ENCODE measurements at regions not wholly inside any gene's neighbourhood (a gene's known extent, or its start where the extent isn't known, plus 50 kb on each side); places are given as distances from the start of the nearest gene placed in this dataset.

DNA sequence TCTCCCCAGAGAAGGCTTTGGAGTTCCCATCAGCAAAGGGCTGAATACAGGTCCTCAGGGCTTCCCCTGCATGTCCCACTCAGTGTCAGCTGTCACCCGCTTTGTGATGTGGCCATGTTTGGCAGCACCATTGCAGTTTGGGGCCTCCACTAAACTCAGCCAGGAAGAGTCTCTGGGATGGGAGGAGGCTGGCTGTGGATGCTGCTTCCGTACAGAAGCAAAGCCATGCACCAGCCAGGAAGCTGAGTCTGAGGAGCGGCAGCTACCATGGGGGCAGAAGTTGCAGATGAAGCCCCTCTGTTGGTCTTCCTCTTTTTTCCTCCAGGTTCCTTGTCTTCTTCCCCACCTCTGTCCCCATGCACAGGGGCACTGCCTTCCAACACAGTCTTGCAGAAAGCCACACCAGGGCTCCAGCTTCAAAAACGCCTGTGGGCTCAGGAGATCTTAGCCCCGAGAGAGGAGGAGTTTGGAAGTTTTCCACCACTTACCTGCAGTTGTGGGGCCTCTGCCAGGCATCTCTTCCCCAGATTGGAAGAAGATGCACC lies 416.8 kb downstream of the NPHP4 start:
- WGBS, 5 donors = 77 to 86% (median 84%) methylated on average over 5 of the region's 5 CpGs
- Histone ChIP-seq H3K9me3 (peaks cover 0 to 6% (median 0%) of the 10 kb centered on the region in 4 donors), H3K4me3 (no peak overlapping the region), H3K36me3 (no peaks in the 10 kb centered on the region), H3K27me3 (peaks cover 0 to 9% (median 0%) of the 10 kb centered on the region in 3 donors), H3K4me1 (no peaks in the 10 kb centered on the region), H3K27ac (no peak overlapping the region)
- intact Hi-C loops (cut with DNase I; ENCODE audit: low total_unique reads) = no loop called here
- TF ChIP-seq POLR2AphosphoS5 (IDR thresholded peaks at IDR 0.05) (no peak), POLR2A (IDR thresholded peaks at IDR 0.05) (no peak), EP300 (IDR thresholded peaks at IDR 0.05) (no peak)
- DNase-seq = peak in 1 of 2 donors; percentile 7

DNA sequence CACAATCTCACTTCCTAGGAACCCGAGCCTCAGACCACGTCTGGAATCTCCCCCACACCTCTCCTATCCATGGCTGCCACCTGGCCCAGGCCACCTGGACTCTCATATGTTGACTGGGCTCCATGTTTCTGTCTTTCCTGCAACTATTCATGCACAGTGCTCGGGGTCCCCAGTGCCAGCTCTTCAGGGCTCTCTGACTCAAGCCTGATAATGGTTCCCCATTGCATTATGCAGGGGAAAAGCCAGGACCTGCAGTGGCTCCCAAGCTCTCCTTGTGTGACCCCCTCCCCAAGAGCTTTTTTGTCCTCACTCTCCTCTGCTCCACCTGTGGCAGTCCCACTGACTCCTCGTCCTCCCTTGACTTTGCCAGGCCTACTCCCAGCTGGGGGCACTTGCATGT lies 417.6 kb downstream of the NPHP4 start:
- Histone ChIP-seq H3K4me3 (no peak overlapping the region), H3K27me3 (peaks cover 0 to 9% (median 0%) of the 10 kb centered on the region in 3 donors), H3K4me1 (no peaks in the 10 kb centered on the region), H3K36me3 (no peaks in the 10 kb centered on the region), H3K9me3 (peaks cover 0 to 9% (median 1%) of the 10 kb centered on the region in 4 donors), H3K27ac (no peak overlapping the region)
- intact Hi-C loops (cut with DNase I; ENCODE audit: low total_unique reads) = no loop called here
- TF ChIP-seq EP300 (IDR thresholded peaks at IDR 0.05) (no peak), POLR2AphosphoS5 (IDR thresholded peaks at IDR 0.05) (no peak), POLR2A (IDR thresholded peaks at IDR 0.05) (no peak)
- TF ChIP-seq, protein P1, sequence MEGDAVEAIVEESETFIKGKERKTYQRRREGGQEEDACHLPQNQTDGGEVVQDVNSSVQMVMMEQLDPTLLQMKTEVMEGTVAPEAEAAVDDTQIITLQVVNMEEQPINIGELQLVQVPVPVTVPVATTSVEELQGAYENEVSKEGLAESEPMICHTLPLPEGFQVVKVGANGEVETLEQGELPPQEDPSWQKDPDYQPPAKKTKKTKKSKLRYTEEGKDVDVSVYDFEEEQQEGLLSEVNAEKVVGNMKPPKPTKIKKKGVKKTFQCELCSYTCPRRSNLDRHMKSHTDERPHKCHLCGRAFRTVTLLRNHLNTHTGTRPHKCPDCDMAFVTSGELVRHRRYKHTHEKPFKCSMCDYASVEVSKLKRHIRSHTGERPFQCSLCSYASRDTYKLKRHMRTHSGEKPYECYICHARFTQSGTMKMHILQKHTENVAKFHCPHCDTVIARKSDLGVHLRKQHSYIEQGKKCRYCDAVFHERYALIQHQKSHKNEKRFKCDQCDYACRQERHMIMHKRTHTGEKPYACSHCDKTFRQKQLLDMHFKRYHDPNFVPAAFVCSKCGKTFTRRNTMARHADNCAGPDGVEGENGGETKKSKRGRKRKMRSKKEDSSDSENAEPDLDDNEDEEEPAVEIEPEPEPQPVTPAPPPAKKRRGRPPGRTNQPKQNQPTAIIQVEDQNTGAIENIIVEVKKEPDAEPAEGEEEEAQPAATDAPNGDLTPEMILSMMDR (IDR thresholded peaks at IDR 0.05) = no peak
- peak in 1 of 2 donors; percentile 16 for DNase-seq
- 31 to 45% (median 43%) methylated on average over 4 of the region's 4 CpGs for WGBS, 5 donors

DNA sequence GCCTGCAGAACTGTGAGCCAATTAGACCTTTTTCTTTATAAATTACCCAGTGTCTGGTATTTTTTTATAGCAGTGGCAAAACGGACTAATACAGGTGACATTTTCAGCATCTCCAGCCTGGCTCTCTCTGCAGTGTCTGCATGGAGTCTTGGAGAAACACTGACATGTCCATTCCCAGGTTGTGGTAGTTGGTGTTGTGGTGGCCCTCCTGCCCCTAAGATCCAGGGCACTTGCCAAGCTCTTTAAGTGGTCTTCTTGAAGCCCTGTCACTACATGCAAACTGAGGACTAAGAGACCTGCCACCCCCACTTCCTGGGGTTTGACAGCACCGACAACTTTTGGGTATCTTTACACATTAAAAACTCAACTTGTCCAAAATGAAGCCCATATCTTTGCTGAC lies 419.4 kb downstream of the NPHP4 start:
- no peaks in the 10 kb centered on the region for H3K4me1 ChIP-seq
- DNase-seq = peak in 1 of 2 donors; percentile 22
- H3K27ac ChIP-seq = no peak overlapping the region
- TF ChIP-seq, protein P1 (IDR thresholded peaks at IDR 0.05) = no peak
- H3K9me3 ChIP-seq = peaks cover 0 to 11% (median 7%) of the 10 kb centered on the region in 4 donors
- intact Hi-C loops (cut with DNase I; ENCODE audit: low total_unique reads) = no loop called here
- no peak overlapping the region for H3K4me3 ChIP-seq
- WGBS, 5 donors = 67 to 76% (median 73%) methylated on average over 2 of the region's 2 CpGs
- peaks cover 0 to 9% (median 0%) of the 10 kb centered on the region in 3 donors for H3K27me3 ChIP-seq
- H3K36me3 ChIP-seq = no peaks in the 10 kb centered on the region

DNA sequence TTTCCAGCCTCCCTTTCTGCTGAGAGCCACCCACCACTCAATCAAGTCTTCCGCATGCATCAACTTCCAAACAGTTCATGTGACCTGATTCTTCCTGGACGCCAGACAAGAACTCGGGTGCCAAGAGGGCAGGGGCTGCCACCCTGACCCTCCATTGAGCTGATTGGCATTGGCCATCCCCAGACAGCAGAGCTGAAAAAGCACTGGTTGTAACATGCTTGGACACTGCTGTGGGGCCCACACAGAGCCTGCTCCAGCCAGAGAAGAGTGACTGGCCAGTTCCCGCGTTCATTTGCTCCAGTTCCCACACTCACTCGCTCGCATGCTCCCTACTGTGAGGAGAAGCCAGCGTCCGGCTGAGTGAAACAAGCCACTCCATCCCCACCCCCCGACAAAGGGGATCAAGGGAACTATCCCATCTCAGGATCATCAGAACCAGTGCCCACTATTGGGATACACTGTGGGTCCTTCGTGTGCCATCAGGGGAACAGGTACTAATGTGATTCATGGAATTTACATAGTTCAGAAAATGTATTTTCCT lies 420.3 kb downstream of the NPHP4 start:
- intact Hi-C loops (cut with DNase I; ENCODE audit: low total_unique reads) = no loop called here
- Histone ChIP-seq H3K4me1 (no peaks in the 10 kb centered on the region), H3K36me3 (no peaks in the 10 kb centered on the region), H3K9me3 (peaks cover 0 to 11% (median 7%) of the 10 kb centered on the region in 4 donors), H3K27ac (no peak overlapping the region), H3K27me3 (peaks cover 0 to 8% (median 0%) of the 10 kb centered on the region in 3 donors), H3K4me3 (no peak overlapping the region)
- 85 to 90% (median 88%) methylated on average over 11 of the region's 11 CpGs for WGBS, 5 donors
- no peak for DNase-seq
- TF ChIP-seq POLR2AphosphoS5 (IDR thresholded peaks at IDR 0.05) (no peak), EP300 (IDR thresholded peaks at IDR 0.05) (no peak), POLR2A (IDR thresholded peaks at IDR 0.05) (no peak)
- TF ChIP-seq, protein P1 (IDR thresholded peaks at IDR 0.05) = no peak

DNA sequence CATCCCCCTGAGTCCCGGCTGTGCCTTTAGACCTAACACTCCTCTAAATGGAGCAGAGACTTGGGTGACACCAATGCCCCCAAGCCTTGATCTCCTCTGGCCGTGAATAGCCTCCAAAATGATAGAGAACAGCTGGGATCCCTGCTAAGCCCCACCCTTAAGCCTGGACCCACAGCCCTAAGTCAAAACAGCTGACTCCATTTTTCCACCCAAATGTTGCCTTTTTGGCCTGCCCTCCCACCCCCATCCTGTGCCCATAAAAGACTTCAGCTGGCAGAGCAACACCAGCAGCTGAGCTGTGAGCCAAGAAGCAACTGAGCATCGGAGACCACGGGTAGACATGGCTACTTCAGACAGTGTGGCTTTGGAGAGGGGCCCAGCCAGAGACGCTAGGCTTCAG lies 420.8 kb downstream of the NPHP4 start:
- H3K27me3 ChIP-seq = peaks cover 0 to 6% (median 0%) of the 10 kb centered on the region in 3 donors
- no peak for DNase-seq
- H3K9me3 ChIP-seq = peaks cover 0 to 11% (median 7%) of the 10 kb centered on the region in 4 donors
- TF ChIP-seq EP300 (IDR thresholded peaks at IDR 0.05) (no peak), POLR2AphosphoS5 (IDR thresholded peaks at IDR 0.05) (no peak), POLR2A (IDR thresholded peaks at IDR 0.05) (no peak)
- TF ChIP-seq, protein P1 (IDR thresholded peaks at IDR 0.05) = no peak
- H3K4me1 ChIP-seq = no peaks in the 10 kb centered on the region
- WGBS, 5 donors = 70 to 80% (median 78%) methylated on average over 4 to 5 of the region's 5 CpGs
- no peaks in the 10 kb centered on the region for H3K36me3 ChIP-seq
- H3K27ac ChIP-seq = no peak overlapping the region
- H3K4me3 ChIP-seq = no peak overlapping the region
- intact Hi-C loops (cut with DNase I; ENCODE audit: low total_unique reads) = no loop called here
